ENCODE measurements at regions not wholly inside any gene's neighbourhood (a gene's known extent, or its start where the extent isn't known, plus 50 kb on each side); places are given as distances from the start of the nearest gene placed in this dataset.

GRCh38 chr4:184540307-184540706 is 66.0 kb upstream of the IRF2 start:
- no peak for DNase-seq
- H3K27me3 ChIP-seq (replicated peaks), result no peaks in the 10 kb centered on the region
- in situ Hi-C loops (cut with HindIII; ENCODE audit: low pct_ligation_motif_present, low sequenced_read_pairs), result no loop called here
- TF ChIP-seq, protein P1, sequence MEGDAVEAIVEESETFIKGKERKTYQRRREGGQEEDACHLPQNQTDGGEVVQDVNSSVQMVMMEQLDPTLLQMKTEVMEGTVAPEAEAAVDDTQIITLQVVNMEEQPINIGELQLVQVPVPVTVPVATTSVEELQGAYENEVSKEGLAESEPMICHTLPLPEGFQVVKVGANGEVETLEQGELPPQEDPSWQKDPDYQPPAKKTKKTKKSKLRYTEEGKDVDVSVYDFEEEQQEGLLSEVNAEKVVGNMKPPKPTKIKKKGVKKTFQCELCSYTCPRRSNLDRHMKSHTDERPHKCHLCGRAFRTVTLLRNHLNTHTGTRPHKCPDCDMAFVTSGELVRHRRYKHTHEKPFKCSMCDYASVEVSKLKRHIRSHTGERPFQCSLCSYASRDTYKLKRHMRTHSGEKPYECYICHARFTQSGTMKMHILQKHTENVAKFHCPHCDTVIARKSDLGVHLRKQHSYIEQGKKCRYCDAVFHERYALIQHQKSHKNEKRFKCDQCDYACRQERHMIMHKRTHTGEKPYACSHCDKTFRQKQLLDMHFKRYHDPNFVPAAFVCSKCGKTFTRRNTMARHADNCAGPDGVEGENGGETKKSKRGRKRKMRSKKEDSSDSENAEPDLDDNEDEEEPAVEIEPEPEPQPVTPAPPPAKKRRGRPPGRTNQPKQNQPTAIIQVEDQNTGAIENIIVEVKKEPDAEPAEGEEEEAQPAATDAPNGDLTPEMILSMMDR (IDR thresholded peaks at IDR 0.05; ENCODE audit: low read depth, low read length, missing control alignments), result no peak
- H3K36me3 ChIP-seq (replicated peaks), result no peaks in the 10 kb centered on the region
- no peak overlapping the region for H3K27ac ChIP-seq
- no peak overlapping the region for H3K4me3 ChIP-seq (ENCODE audit: low read depth, low read length)

DNA sequence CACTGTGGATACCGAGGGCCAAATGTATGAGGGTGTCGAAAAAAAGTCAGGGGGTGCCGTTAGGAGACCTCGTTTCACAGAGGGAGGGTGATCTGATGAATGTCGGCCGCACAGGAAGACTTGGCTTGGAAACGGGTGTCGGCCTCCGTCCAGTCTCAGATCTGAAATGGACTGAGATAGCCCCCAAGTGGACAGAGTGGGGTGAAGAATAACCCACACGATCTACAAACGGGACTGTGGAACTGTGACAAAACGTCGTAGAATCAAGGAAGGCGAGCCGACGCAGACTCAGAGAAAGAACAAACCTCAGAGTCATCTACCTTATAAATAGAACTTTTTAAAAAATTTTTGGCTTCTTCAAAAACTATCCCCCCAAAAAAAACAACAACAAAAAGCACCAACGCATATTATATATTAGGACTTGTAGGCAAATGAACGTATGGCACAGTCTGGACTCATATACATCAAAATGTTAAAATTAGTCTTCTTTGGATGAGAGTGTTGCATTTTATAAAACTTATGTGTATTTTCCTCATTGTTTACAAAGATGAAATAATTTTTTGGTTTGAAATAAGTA is 63.8 kb upstream of the IRF2 start:
- H3K36me3 ChIP-seq (replicated peaks), result no peaks in the 10 kb centered on the region
- TF ChIP-seq, protein P1 (IDR thresholded peaks at IDR 0.05; ENCODE audit: low read depth, low read length, missing control alignments), result peak; percentile 84
- in situ Hi-C loops (cut with HindIII; ENCODE audit: low pct_ligation_motif_present, low sequenced_read_pairs), result no loop called here
- no peaks in the 10 kb centered on the region for H3K27me3 ChIP-seq (replicated peaks)
- H3K27ac ChIP-seq, result peak overlapping the region; percentile 87
- H3K4me3 ChIP-seq (ENCODE audit: low read depth, low read length), result peak overlapping the region; percentile 82
- peak; percentile 89 for DNase-seq

DNA sequence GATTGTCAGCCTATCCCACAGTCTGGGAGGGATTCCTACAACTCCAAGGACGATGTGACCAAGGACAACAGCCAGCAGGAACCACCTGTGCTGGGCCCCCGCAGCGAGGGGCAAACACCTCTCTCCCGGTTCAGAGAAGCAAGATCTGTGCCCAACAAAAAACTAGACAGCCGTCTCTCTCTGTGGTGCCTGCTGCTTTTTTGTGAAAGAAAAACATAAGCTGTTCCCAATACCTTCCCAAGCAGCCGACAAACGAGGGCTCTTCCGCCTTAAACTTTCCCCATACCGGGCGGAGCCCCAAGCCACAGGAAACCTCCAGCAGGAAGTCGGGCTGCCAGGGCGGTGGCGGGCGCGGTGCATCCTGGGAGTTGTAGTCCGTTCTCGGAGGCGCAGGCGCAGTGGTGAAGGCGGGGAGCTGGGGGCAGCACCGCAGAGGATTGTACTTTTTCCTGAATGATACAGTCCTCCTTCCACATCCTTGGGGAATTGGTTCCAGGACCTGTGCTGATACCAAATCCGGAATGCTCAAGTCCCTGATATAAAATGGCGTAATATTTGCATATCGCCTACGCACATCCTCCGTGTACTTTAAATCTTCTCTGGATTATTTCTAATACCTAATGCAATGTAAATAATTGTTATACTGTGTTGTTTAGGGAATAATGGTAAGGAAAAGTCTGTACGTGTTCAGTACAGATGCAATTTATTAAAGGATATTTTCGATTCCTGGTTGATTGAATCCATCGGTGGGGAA is 63.1 kb upstream of the IRF2 start:
- in situ Hi-C loops (cut with HindIII; ENCODE audit: low pct_ligation_motif_present, low sequenced_read_pairs), result no loop called here
- Histone ChIP-seq H3K27ac (peak overlapping the region; percentile 87), H3K4me3 (ENCODE audit: low read depth, low read length) (peak overlapping the region; percentile 82), H3K36me3 (replicated peaks) (no peaks in the 10 kb centered on the region), H3K27me3 (replicated peaks) (no peaks in the 10 kb centered on the region)
- TF ChIP-seq, protein P1 (IDR thresholded peaks at IDR 0.05; ENCODE audit: low read depth, low read length, missing control alignments), result no peak
- DNase-seq, result peak; percentile 94

- in situ Hi-C loops (cut with HindIII; ENCODE audit: low pct_ligation_motif_present, low sequenced_read_pairs), result no loop called here
- TF ChIP-seq, protein P1 (IDR thresholded peaks at IDR 0.05; ENCODE audit: low read depth, low read length, missing control alignments), result no peak
- Histone ChIP-seq H3K4me3 (ENCODE audit: low read depth, low read length) (peak overlapping the region; percentile 82), H3K27ac (peak overlapping the region; percentile 87), H3K27me3 (replicated peaks) (no peaks in the 10 kb centered on the region), H3K36me3 (replicated peaks) (no peaks in the 10 kb centered on the region)
- no peak for DNase-seq
Measured at GRCh38 chr4:184536881-184537248, 62.5 kb upstream of the IRF2 start.

DNA sequence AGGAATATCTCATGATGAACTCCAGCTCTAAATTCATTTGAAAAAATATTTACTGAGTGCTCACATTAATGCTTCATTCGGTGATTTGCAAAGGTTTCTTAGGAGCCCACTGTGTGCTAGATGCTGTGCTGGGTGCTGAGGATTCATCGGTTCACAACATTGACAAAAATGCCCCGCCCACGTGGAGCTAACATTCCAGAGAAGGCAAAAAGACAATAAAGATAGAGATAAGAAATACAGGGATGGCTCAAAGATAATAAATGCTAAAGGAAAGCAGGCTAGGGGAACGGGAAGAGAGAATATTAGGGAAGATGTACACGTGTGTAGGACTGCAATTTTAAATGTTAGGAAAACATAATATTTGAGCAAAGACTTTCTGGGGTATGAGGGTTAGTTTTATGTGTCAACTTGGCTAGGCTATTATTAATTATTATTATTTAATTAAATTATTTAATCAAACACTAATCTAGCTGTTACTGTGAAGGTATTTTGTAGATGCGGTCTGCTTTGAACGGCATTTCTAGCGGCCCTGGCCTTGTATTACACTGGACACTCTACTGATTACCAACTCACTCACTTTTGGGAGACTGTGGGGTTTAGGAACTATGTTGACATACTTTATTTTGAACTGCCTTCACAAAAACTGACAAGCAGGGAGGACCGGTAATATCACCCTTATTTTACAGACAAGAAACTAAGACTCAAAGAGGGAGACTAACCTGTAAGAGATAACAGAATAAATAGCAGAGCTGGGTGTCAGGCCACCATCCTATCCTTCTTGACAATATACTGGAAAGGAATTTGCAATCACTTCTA is 61.9 kb upstream of the IRF2 start:
- Histone ChIP-seq H3K4me3 (ENCODE audit: low read depth, low read length) (peak overlapping the region; percentile 82), H3K36me3 (replicated peaks) (no peaks in the 10 kb centered on the region), H3K27ac (peak overlapping the region; percentile 87), H3K27me3 (replicated peaks) (no peaks in the 10 kb centered on the region)
- DNase-seq, result no peak
- in situ Hi-C loops (cut with HindIII; ENCODE audit: low pct_ligation_motif_present, low sequenced_read_pairs), result no loop called here
- TF ChIP-seq, protein P1 (IDR thresholded peaks at IDR 0.05; ENCODE audit: low read depth, low read length, missing control alignments), result no peak

All from brain microvascular endothelial cell (primary cell).